ENCODE measurements at regions not wholly inside any gene's neighbourhood (a gene's known extent, or its start where the extent isn't known, plus 50 kb on each side); places are given as distances from the start of the nearest gene placed in this dataset.

GRCh38 chrX:45722471-45722870 lies 521.8 kb upstream of the DIPK2B start:
- no peak for DNase-seq

- no peak for DNase-seq
Observed at GRCh38 chrX:45719751-45720501, 519.2 kb upstream of the DIPK2B start.

GRCh38 chrX:45718676-45719075 lies 518.0 kb upstream of the DIPK2B start:
- DNase-seq = no peak

- no peak for DNase-seq
Observed at GRCh38 chrX:45716750-45717149, 516.1 kb upstream of the DIPK2B start.

GRCh38 chrX:45715748-45716147 lies 515.1 kb upstream of the DIPK2B start:
- DNase-seq = no peak

GRCh38 chrX:45714866-45715265 lies 514.2 kb upstream of the DIPK2B start:
- DNase-seq = no peak

GRCh38 chrX:45712067-45712466 lies 511.4 kb upstream of the DIPK2B start:
- no peak for DNase-seq

- DNase-seq = no peak
Observed at GRCh38 chrX:45711231-45711630, 510.6 kb upstream of the DIPK2B start.

- no peak for DNase-seq
Observed at GRCh38 chrX:45710081-45710801, 509.6 kb upstream of the DIPK2B start.

GRCh38 chrX:45709381-45709780 lies 508.7 kb upstream of the DIPK2B start:
- no peak for DNase-seq

- no peak for DNase-seq
Observed at GRCh38 chrX:45699158-45699557, 498.5 kb upstream of the DIPK2B start.

GRCh38 chrX:45697591-45697990 lies 496.9 kb upstream of the DIPK2B start:
- DNase-seq = no peak

GRCh38 chrX:45696736-45697135 lies 496.1 kb upstream of the DIPK2B start:
- no peak for DNase-seq

GRCh38 chrX:45689971-45690370 lies 489.3 kb upstream of the DIPK2B start:
- DNase-seq = no peak

GRCh38 chrX:45683914-45684313 lies 483.2 kb upstream of the DIPK2B start:
- DNase-seq = no peak

- no peak for DNase-seq
Observed at GRCh38 chrX:45681891-45682290, 481.2 kb upstream of the DIPK2B start.

- DNase-seq = no peak
Observed at GRCh38 chrX:45669715-45670340, 469.2 kb upstream of the DIPK2B start.

- DNase-seq = no peak
Observed at GRCh38 chrX:45668686-45669443, 468.2 kb upstream of the DIPK2B start.

GRCh38 chrX:45667666-45668065 lies 467.0 kb upstream of the DIPK2B start:
- DNase-seq = no peak

GRCh38 chrX:45664727-45665290 lies 464.1 kb upstream of the DIPK2B start:
- no peak for DNase-seq

GRCh38 chrX:45660477-45660876 lies 459.8 kb upstream of the DIPK2B start:
- no peak for DNase-seq

- no peak for DNase-seq
Observed at GRCh38 chrX:45633419-45633818, 432.7 kb upstream of the DIPK2B start.

GRCh38 chrX:45632506-45632905 lies 431.8 kb upstream of the DIPK2B start:
- no peak for DNase-seq

Measured in activated CD4-positive, alpha-beta T cell treated with anti-CD3 and anti-CD28 coated beads, Interleukin-2, amount 50 U/mL, for 1 hour (primary cell).